ENCODE measurements at regions not wholly inside any gene's neighbourhood (a gene's known extent, or its start where the extent isn't known, plus 50 kb on each side); places are given as distances from the start of the nearest gene placed in this dataset.

- H3K4me3 ChIP-seq (ENCODE audit: low read depth, low read length): no peak overlapping the region
- TF ChIP-seq, protein P1, sequence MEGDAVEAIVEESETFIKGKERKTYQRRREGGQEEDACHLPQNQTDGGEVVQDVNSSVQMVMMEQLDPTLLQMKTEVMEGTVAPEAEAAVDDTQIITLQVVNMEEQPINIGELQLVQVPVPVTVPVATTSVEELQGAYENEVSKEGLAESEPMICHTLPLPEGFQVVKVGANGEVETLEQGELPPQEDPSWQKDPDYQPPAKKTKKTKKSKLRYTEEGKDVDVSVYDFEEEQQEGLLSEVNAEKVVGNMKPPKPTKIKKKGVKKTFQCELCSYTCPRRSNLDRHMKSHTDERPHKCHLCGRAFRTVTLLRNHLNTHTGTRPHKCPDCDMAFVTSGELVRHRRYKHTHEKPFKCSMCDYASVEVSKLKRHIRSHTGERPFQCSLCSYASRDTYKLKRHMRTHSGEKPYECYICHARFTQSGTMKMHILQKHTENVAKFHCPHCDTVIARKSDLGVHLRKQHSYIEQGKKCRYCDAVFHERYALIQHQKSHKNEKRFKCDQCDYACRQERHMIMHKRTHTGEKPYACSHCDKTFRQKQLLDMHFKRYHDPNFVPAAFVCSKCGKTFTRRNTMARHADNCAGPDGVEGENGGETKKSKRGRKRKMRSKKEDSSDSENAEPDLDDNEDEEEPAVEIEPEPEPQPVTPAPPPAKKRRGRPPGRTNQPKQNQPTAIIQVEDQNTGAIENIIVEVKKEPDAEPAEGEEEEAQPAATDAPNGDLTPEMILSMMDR (IDR thresholded peaks at IDR 0.05; ENCODE audit: low read depth, low read length, missing control alignments): no peak
- no peaks in the 10 kb centered on the region for H3K27me3 ChIP-seq (replicated peaks)
- in situ Hi-C loops (cut with HindIII; ENCODE audit: low pct_ligation_motif_present, low sequenced_read_pairs): no loop called here
- H3K36me3 ChIP-seq (replicated peaks): no peaks in the 10 kb centered on the region
- peak overlapping the region; percentile 70 for H3K27ac ChIP-seq
- DNase-seq: peak; percentile 67
Observed at GRCh38 chr2:128396500-128396891, 77.8 kb upstream of the HS6ST1 start.

DNA sequence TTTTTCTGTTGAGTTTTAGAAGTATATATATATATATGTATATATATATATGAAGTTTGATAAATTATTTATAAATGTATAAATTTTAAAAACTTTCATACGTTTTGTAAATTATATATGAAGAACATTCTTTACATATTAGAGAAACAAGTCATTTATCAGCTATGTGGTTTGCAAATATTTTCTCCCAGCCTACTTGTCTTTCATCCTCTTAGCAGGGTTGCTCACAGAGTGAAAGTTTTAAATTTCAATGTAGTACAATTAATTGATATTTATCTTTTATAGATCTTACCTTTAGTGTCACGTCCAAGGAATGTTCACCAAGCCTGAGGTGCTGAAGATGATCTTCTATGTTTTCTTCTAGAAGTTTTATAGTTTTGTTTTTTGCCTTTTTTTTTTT, 78.3 kb upstream of the HS6ST1 start:
- H3K36me3 ChIP-seq (replicated peaks): no peaks in the 10 kb centered on the region
- H3K27ac ChIP-seq: no peak overlapping the region
- in situ Hi-C loops (cut with HindIII; ENCODE audit: low pct_ligation_motif_present, low sequenced_read_pairs): no loop called here
- no peak overlapping the region for H3K4me3 ChIP-seq (ENCODE audit: low read depth, low read length)
- no peak for DNase-seq
- TF ChIP-seq, protein P1 (IDR thresholded peaks at IDR 0.05; ENCODE audit: low read depth, low read length, missing control alignments): no peak
- H3K27me3 ChIP-seq (replicated peaks): no peaks in the 10 kb centered on the region

- Histone ChIP-seq H3K27me3 (replicated peaks) (no peaks in the 10 kb centered on the region), H3K4me3 (ENCODE audit: low read depth, low read length) (no peak overlapping the region), H3K36me3 (replicated peaks) (no peaks in the 10 kb centered on the region), H3K27ac (no peak overlapping the region)
- DNase-seq: no peak
- in situ Hi-C loops (cut with HindIII; ENCODE audit: low pct_ligation_motif_present, low sequenced_read_pairs): no loop called here
- TF ChIP-seq, protein P1 (IDR thresholded peaks at IDR 0.05; ENCODE audit: low read depth, low read length, missing control alignments): no peak
Observed at GRCh38 chr2:128399256-128399655, 80.6 kb upstream of the HS6ST1 start.

DNA sequence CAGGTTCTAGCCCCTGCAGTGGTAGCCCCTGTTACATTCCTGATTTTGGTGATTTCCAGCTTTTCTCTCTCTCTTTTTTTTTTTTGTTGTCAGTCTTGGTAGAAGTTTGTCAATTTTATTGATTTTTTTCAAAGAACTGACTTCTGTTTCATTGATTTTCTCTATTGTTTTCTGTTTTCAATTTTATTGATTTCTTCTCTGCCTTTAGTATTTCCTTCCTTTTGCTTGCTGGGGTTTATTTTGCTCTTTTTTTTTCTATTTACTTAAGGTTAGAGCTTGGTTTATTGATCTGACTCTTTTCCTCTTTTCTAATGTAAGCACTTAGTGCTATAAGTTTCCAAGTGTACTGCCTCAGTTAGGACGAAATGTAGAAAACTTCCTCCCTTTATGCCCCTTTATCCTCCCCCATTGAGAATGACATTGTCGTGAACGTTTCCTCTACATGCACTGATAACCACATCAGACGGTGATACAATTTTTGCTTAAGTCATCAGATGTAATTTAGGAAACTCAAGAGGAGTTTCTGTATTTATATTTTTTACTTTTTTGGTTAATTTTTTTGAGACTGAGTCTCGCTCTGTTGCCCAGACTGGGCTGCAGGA, 81.1 kb upstream of the HS6ST1 start:
- Histone ChIP-seq H3K36me3 (replicated peaks) (no peaks in the 10 kb centered on the region), H3K27me3 (replicated peaks) (no peaks in the 10 kb centered on the region), H3K4me3 (ENCODE audit: low read depth, low read length) (no peak overlapping the region), H3K27ac (no peak overlapping the region)
- no peak for DNase-seq
- in situ Hi-C loops (cut with HindIII; ENCODE audit: low pct_ligation_motif_present, low sequenced_read_pairs): no loop called here
- TF ChIP-seq, protein P1 (IDR thresholded peaks at IDR 0.05; ENCODE audit: low read depth, low read length, missing control alignments): no peak

- in situ Hi-C loops (cut with HindIII; ENCODE audit: low pct_ligation_motif_present, low sequenced_read_pairs): no loop called here
- Histone ChIP-seq H3K36me3 (replicated peaks) (no peaks in the 10 kb centered on the region), H3K4me3 (ENCODE audit: low read depth, low read length) (no peak overlapping the region), H3K27me3 (replicated peaks) (no peaks in the 10 kb centered on the region), H3K27ac (no peak overlapping the region)
- no peak for DNase-seq
- TF ChIP-seq, protein P1 (IDR thresholded peaks at IDR 0.05; ENCODE audit: low read depth, low read length, missing control alignments): no peak
Observed at GRCh38 chr2:128401680-128402079, 83.0 kb upstream of the HS6ST1 start.

Measured in brain microvascular endothelial cell (primary cell).